HUES48 (cell line): ENCODE measurements at regions not wholly inside any gene's neighbourhood (a gene's known extent, or its start where the extent isn't known, plus 50 kb on each side); places are given as distances from the start of the nearest gene placed in this dataset.
A peak's percentile ranks its signal among the peaks of the same experiment; 100 is the strongest.
"Not testable (repeated sequence)": the region's sequence is repeated elsewhere in the genome, so short reads cannot be mapped to it uniquely, and the experiment has no call there.

Experiments used
- H3K27ac ChIP-seq: one replicate; pipeline ENCODE4 v1.7.0; 2013; ENCODE audit warnings: low read depth, low read length, inconsistent platforms
- H3K27me3 ChIP-seq: 2 replicates; pipeline ENCODE4 v1.6.1; 2013; ENCODE audit warnings: mild to moderate bottlenecking, low read length; ENCODE audit not compliant: control insufficient read depth, insufficient read depth
- H3K36me3 ChIP-seq: 2 replicates; pipeline ENCODE4 v1.6.1; 2013; ENCODE audit warnings: low read length; ENCODE audit not compliant: control insufficient read depth, insufficient read depth
- H3K4me1 ChIP-seq: 2 replicates; pipeline ENCODE4 v1.6.1; 2013; ENCODE audit warnings: mild to moderate bottlenecking, low read length; ENCODE audit not compliant: control insufficient read depth, insufficient read depth
- H3K4me3 ChIP-seq: 2 replicates; pipeline ENCODE4 v1.5.1; 2013; ENCODE audit warnings: mild to moderate bottlenecking, low read depth, low read length
- H3K9ac ChIP-seq: 2 replicates; pipeline ENCODE4 v1.6.1; 2013; ENCODE audit warnings: mild to moderate bottlenecking, low read depth, low read length, moderate library complexity
- H3K9me3 ChIP-seq: 2 replicates; pipeline ENCODE4 v1.6.1; 2013; ENCODE audit warnings: low read length; ENCODE audit not compliant: control insufficient read depth, insufficient read depth

DNA sequence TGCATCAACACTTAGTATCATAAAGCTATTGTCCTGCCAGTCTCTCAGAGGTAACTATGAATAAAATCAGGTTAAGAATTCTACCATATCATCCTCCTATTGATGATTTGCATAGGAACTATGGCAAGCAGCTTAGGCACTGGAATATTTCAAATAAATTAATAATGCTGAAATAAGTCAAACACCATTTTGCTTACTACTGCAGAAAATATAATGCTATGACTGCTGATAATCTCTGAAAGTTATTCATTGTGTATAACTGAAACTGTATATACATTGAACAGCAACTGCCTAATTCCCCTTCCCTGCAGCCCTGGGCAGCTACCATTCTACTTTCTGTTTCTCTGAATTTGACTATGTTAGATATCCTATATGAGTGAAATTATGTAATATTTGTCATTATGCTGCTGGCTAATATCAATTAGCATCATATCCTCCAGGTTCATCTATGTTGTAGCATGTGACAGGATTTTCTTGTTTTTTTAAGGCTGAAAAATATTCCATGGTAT is 318.8 kb upstream of the SGCG start:
- Histone ChIP-seq H3K27ac (no peak overlapping the region), H3K36me3 (no peaks in the 10 kb centered on the region), H3K9me3 (0 out of 2 replicates have a peak, but pooled peaks cover 4% of the 10 kb centered on the region), H3K27me3 (no peaks in the 10 kb centered on the region), H3K9ac (no peak overlapping the region), H3K4me3 (no peak overlapping the region), H3K4me1 (no peaks in the 10 kb centered on the region)

DNA sequence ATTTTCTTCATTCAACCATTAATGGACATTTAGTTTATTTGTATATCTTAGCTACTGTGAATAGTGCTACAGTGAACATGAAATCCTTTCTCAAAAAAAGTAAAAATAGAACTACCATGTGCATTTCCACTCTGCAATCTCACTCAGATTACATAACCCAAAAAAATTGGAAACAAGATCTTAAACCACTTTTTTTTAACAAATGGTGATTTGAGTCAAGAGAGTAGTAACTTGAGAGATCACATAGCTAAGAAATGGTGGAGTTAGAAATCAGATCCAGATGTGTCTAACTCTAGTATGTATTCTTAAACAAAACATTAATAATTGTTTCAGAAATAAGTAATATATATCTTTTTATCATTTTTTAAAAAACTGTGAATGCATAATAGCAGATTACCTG is 318.3 kb upstream of the SGCG start:
- H3K4me3 ChIP-seq, result no peak overlapping the region
- no peaks in the 10 kb centered on the region for H3K4me1 ChIP-seq
- no peak overlapping the region for H3K27ac ChIP-seq
- no peak overlapping the region for H3K9ac ChIP-seq
- H3K36me3 ChIP-seq, result no peaks in the 10 kb centered on the region
- H3K27me3 ChIP-seq, result no peaks in the 10 kb centered on the region
- H3K9me3 ChIP-seq, result 0 out of 2 replicates have a peak, but pooled peaks cover 3% of the 10 kb centered on the region

DNA sequence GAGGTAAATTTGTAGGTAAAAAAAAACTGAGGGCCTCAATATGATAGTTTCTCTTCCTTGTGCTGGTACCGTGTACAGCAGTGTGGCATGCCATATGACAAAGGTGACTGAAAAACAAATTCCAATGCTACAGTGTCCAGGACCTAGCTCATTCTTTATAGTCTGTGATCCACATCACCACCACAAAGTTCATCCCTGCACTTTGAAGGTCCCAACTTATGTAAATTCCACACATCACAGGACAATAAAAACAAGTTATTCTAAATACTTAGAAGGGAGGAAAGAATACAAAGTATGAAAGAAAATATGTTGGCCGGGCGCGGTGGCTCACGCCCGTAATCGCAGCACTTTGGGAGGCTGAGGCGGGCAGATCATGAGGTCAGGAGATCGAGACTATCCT is 314.6 kb upstream of the SGCG start:
- Histone ChIP-seq H3K27me3 (no peaks in the 10 kb centered on the region), H3K4me3 (no peak overlapping the region), H3K9ac (no peak overlapping the region), H3K27ac (no peak overlapping the region), H3K4me1 (no peaks in the 10 kb centered on the region), H3K36me3 (no peaks in the 10 kb centered on the region), H3K9me3 (peaks cover 11% of the 10 kb centered on the region)

DNA sequence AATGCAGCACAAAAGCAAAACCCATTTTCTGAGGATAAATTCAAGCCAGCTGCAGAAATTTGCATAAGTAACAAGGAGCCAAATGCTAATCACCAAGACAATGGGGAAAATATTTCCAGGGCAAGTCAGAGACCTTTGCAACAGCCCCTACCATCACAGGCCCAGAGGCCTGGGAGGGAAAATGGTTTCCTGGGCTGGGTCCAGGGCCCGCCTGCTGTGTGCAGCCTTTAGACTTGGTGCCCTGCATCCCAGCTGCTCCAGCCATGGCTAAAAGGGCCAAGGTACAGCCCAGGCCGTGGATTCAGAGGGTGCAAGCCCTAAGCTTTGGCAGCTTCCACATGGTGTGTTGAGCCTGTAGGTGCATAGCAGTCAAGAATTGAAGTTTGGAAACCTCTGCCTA is 309.5 kb upstream of the SGCG start:
- Histone ChIP-seq H3K4me1 (peaks cover 6% of the 10 kb centered on the region; the same call in 1 of the 2 replicates), H3K9me3 (peaks cover 28% of the 10 kb centered on the region), H3K9ac (no peak overlapping the region)

DNA sequence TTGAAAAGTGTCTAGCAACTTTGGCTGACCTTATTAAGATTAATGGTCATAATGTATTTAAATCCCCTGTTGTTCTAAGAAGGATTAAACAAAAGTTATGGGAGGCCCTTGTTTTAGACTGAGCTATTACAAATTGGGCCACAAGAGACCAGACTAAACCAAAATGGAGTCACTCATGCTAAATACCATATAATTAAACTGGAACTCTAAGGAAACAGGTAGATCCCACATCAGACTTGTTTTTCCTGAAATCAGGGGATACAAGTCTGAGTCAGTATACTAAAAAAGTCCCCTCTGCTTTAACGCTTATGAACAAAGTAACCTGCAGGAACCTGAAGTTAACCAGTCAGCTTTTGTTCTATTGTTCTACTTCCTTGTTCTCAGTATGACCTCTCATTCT is 305.9 kb upstream of the SGCG start:
- H3K4me1 ChIP-seq, result peaks cover 16% of the 10 kb centered on the region
- H3K36me3 ChIP-seq, result no peaks in the 10 kb centered on the region
- peaks cover 23% of the 10 kb centered on the region for H3K9me3 ChIP-seq
- H3K9ac ChIP-seq, result no peak overlapping the region
- no peaks in the 10 kb centered on the region for H3K27me3 ChIP-seq
- H3K27ac ChIP-seq, result no peak overlapping the region
- H3K4me3 ChIP-seq, result no peak overlapping the region

More for the DNA sequence above, 309.5 kb upstream of the SGCG start:
- H3K27me3 ChIP-seq, result no peaks in the 10 kb centered on the region
- H3K36me3 ChIP-seq, result no peaks in the 10 kb centered on the region
- no peak overlapping the region for H3K27ac ChIP-seq
- no peak overlapping the region for H3K4me3 ChIP-seq

DNA sequence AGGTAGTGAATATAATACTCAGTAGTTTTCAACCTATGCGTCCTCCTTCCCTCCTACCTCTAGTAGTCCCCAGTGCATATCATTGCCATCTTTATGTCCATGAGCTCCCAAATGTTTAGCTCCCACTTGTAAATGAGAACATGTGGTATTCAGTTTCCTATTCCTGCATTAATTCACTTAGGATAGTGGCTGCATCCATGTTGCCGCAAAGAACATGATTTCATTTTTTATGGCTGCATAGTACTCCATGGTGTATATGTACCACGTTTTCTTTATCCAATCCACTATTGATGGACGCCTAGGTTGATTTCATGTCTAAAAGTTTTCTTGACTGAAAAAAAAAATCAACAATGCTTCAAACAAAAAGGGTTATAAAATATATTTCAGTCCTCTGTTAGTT is 303.4 kb upstream of the SGCG start:
- H3K4me1 ChIP-seq, result peaks cover 37% of the 10 kb centered on the region
- peaks cover 7% of the 10 kb centered on the region for H3K9me3 ChIP-seq
- no peak overlapping the region for H3K27ac ChIP-seq
- no peaks in the 10 kb centered on the region for H3K27me3 ChIP-seq
- H3K36me3 ChIP-seq, result no peaks in the 10 kb centered on the region
- no peak overlapping the region for H3K4me3 ChIP-seq
- no peak overlapping the region for H3K9ac ChIP-seq

DNA sequence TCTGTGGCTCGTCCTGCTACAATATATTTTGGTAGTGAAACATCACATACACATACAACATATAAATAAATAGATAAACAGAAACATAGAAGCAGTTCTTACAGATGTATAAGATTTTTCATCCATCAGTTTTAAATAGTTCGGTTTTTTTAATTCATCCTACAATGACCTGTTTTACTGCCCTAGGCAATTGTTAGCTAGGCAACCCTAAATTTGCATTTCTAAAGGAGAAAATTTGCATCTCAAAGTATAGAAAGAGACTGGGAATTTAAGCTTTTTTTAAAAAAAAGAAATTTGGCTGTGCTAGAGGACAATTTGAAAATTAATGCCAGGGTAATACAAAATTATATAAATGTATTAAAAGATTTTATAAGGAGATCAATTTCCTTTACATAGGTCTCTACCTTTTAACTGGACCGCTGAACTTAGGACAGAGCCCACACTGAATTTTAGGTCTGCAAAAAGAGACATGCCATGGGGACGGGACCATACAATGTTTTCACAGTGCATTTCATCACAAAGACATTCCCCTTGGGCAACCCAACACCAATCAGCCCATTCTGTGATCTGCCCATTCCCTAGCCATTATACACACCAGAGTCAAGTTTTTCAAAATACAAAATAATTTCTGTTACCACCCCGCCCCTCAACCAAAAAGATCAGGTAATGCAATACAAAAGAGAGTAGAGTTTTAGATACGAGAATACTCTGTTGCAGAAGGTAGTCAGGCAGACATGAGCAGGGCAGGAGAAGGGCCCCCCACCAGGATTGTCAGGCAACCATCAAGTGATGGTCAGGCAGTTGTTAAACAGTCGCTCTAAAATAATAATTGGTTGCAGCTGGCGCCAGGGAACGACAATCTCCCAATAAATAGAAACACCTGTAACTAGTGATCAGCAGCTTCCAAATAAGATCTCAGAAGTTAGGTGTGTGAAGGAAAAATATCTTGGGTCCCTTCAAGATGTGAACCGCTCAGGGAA is 299.7 kb upstream of the SGCG start:
- Histone ChIP-seq H3K4me3 (peak overlapping the region; percentile 50), H3K27ac (peak overlapping the region; percentile 92)

DNA sequence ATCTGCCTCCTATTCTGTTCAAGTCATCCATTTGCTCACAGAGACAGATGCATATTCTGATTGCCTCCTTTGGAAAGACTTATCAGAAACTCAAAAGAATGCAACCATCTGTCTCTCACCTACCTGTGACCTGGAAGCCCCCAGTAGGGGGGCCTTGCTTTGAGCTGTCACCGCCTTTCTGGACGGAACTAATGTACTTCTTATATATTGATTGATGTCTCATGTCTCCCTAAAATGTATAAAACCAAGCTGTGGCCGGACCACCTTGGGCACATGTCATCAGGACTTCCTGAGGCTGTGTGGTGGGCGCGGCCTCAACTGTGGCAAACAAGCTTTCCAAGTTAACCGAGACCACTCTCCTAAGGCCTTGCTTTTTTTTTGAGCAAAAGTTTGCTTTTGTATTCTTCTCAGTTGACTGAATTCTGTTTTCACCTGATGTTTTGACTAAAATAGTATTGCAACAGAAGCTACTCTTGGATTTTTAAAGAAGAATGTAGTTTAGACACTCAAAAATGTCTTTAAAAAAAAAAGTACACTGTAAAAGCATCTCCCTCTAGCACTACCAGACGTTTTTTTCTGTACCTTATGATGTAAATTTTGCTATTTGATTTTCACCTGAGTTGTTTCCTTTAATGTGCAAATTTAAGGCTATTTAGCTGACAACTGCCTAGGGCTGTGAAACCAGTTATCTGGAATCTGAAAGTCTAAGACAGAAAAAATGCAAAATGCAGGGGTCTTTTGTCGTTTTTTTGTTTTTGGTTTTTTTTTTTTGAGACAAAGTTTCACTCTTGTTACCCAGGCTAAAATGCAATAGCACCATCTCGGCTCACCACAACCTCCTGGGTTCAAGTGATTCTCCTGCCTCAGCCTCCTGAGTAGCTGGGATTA is 298.8 kb upstream of the SGCG start:
- peak overlapping the region; percentile 92 for H3K27ac ChIP-seq
- not testable (repeated sequence) for H3K9me3 ChIP-seq, H3K36me3 ChIP-seq, H3K27me3 ChIP-seq
- peak overlapping the region; percentile 59; the same call in 1 of the 2 replicates for H3K9ac ChIP-seq
- H3K4me1 ChIP-seq, result peaks cover 57% of the 10 kb centered on the region
- peak overlapping the region; percentile 50 for H3K4me3 ChIP-seq

More for the DNA sequence above, 299.7 kb upstream of the SGCG start:
- H3K9me3 ChIP-seq, result no peaks in the 10 kb centered on the region
- H3K27me3 ChIP-seq, result no peaks in the 10 kb centered on the region
- H3K36me3 ChIP-seq, result no peaks in the 10 kb centered on the region
- peaks cover 53% of the 10 kb centered on the region for H3K4me1 ChIP-seq
- peak overlapping the region; percentile 59 for H3K9ac ChIP-seq

DNA sequence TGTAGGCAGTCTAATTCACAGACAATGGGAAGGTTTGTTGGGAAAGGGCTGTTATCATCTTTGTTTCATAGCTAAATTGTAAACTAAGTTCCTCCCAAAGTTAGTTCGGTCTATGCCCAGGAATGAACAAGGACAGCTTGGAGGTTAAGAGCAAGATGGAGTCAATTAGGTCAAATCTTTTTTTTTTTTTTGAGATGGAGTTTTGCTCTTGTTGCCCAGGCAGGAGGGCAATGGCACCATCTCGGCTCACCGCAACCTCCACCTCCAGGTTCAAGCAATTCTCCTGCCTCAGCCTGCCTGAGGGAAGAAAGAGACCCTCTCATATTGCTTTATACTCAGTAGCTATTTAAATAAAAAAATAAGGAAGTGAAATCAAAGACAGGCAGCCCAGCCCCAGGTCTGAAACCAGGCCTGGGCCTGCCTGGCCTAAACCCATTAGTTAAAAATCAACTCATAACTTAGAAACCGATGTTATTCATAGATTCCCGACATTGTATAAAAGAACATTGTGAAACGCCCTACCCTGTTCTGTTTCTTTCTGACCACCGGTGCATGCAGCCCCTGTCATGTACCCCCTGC is 297.4 kb upstream of the SGCG start:
- Histone ChIP-seq H3K4me3 (no peak overlapping the region), H3K27ac (peak overlapping the region; percentile 92), H3K9ac (no peak overlapping the region), H3K36me3 (no peaks in the 10 kb centered on the region), H3K4me1 (peaks cover 57% of the 10 kb centered on the region), H3K27me3 (no peaks in the 10 kb centered on the region), H3K9me3 (no peaks in the 10 kb centered on the region)

DNA sequence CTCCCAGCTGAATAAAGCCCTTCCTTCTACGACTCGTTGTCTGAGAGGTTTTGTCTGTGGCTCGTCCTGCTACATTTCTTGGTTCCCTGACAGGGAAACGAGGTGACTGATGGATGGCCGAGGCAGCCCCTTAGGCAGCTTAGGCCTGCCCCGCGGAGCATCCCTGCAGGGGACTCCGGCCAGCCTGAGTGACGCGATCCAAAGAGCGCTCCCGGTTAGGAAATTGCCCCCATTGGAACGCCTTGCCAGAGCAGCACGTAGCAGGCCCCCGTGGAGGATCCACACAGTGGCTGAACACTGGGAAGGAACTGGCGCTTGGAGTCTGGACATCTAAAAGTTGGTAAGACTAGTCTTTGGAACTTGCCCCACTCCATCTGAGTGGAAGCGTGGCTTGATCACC is 296.8 kb upstream of the SGCG start:
- Histone ChIP-seq H3K4me1 (peaks cover 56% of the 10 kb centered on the region), H3K9me3 (no peaks in the 10 kb centered on the region)

More for the DNA sequence above, 296.8 kb upstream of the SGCG start:
- Histone ChIP-seq H3K36me3 (no peaks in the 10 kb centered on the region), H3K27me3 (no peaks in the 10 kb centered on the region), H3K27ac (no peak overlapping the region), H3K9ac (no peak overlapping the region), H3K4me3 (no peak overlapping the region)
